ENCODE measurements at regions not wholly inside any gene's neighbourhood (a gene's known extent, or its start where the extent isn't known, plus 50 kb on each side); places are given as distances from the start of the nearest gene placed in this dataset.

- Histone ChIP-seq H3K27ac (no peak overlapping the region), H3K9me3 (no peaks in the 10 kb centered on the region), H3K36me3 (no peaks in the 10 kb centered on the region), H3K4me1 (no peaks in the 10 kb centered on the region), H3K27me3 (no peaks in the 10 kb centered on the region), H3K4me3 (no peak overlapping the region)
- DNase-seq = peak in 1 of 3 donors; percentile 39
- no peak for TF ChIP-seq POLR2A (IDR thresholded peaks at IDR 0.05)
- TF ChIP-seq CTCF (IDR thresholded peaks at IDR 0.05) = no peak
Observed at GRCh38 chr12:89919241-89919906, 210.7 kb upstream of the ATP2B1 start.

- Histone ChIP-seq H3K9me3 (no peaks in the 10 kb centered on the region), H3K27ac (no peak overlapping the region), H3K4me3 (no peak overlapping the region), H3K27me3 (no peaks in the 10 kb centered on the region), H3K4me1 (no peaks in the 10 kb centered on the region), H3K36me3 (no peaks in the 10 kb centered on the region)
- TF ChIP-seq CTCF (IDR thresholded peaks at IDR 0.05) (peak in 3 of 6 experiments; percentile 23 to 34 (median 32)), POLR2A (IDR thresholded peaks at IDR 0.05) (no peak)
- DNase-seq = peak in 1 of 3 donors; percentile 57
Observed at GRCh38 chr12:89918172-89918846, 209.7 kb upstream of the ATP2B1 start.

- no peak overlapping the region for H3K4me3 ChIP-seq
- TF ChIP-seq CTCF (IDR thresholded peaks at IDR 0.05) (no peak), POLR2A (IDR thresholded peaks at IDR 0.05) (no peak)
- H3K9me3 ChIP-seq = no peaks in the 10 kb centered on the region
- no peak for DNase-seq
- no peaks in the 10 kb centered on the region for H3K27me3 ChIP-seq
- H3K36me3 ChIP-seq = no peaks in the 10 kb centered on the region
- no peaks in the 10 kb centered on the region for H3K4me1 ChIP-seq
- H3K27ac ChIP-seq = no peak overlapping the region
Observed at GRCh38 chr12:89909753-89910152, 201.1 kb upstream of the ATP2B1 start.

GRCh38 chr12:89907659-89908058 is 199.0 kb upstream of the ATP2B1 start:
- H3K27me3 ChIP-seq = no peaks in the 10 kb centered on the region
- no peaks in the 10 kb centered on the region for H3K4me1 ChIP-seq
- H3K9me3 ChIP-seq = no peaks in the 10 kb centered on the region
- TF ChIP-seq CTCF (IDR thresholded peaks at IDR 0.05) = no peak
- TF ChIP-seq POLR2A (IDR thresholded peaks at IDR 0.05) = no peak
- DNase-seq = no peak
- no peak overlapping the region for H3K4me3 ChIP-seq
- no peak overlapping the region for H3K27ac ChIP-seq
- H3K36me3 ChIP-seq = no peaks in the 10 kb centered on the region

GRCh38 chr12:89906824-89907223 is 198.2 kb upstream of the ATP2B1 start:
- no peaks in the 10 kb centered on the region for H3K4me1 ChIP-seq
- H3K36me3 ChIP-seq = no peaks in the 10 kb centered on the region
- no peaks in the 10 kb centered on the region for H3K9me3 ChIP-seq
- no peak for TF ChIP-seq POLR2A (IDR thresholded peaks at IDR 0.05)
- no peak for DNase-seq
- H3K4me3 ChIP-seq = no peak overlapping the region
- H3K27ac ChIP-seq = no peak overlapping the region
- H3K27me3 ChIP-seq = no peaks in the 10 kb centered on the region

GRCh38 chr12:89906178-89906577 is 197.5 kb upstream of the ATP2B1 start:
- H3K27ac ChIP-seq = no peak overlapping the region
- H3K4me3 ChIP-seq = no peak overlapping the region
- no peaks in the 10 kb centered on the region for H3K4me1 ChIP-seq
- no peak for DNase-seq
- no peaks in the 10 kb centered on the region for H3K27me3 ChIP-seq
- H3K9me3 ChIP-seq = no peaks in the 10 kb centered on the region
- no peaks in the 10 kb centered on the region for H3K36me3 ChIP-seq
- TF ChIP-seq POLR2A (IDR thresholded peaks at IDR 0.05) (no peak), CTCF (IDR thresholded peaks at IDR 0.05) (no peak)
